NCI-H128 (cell line): ENCODE measurements at regions not wholly inside any gene's neighbourhood (a gene's known extent, or its start where the extent isn't known, plus 50 kb on each side); places are given as distances from the start of the nearest gene placed in this dataset.

Source experiments
- DNase-seq: peaks from one replicate; lab custom pipeline; 2025; ENCODE audit not compliant: unreplicated experiment; lab: John Stamatoyannopoulos, UW

DNA sequence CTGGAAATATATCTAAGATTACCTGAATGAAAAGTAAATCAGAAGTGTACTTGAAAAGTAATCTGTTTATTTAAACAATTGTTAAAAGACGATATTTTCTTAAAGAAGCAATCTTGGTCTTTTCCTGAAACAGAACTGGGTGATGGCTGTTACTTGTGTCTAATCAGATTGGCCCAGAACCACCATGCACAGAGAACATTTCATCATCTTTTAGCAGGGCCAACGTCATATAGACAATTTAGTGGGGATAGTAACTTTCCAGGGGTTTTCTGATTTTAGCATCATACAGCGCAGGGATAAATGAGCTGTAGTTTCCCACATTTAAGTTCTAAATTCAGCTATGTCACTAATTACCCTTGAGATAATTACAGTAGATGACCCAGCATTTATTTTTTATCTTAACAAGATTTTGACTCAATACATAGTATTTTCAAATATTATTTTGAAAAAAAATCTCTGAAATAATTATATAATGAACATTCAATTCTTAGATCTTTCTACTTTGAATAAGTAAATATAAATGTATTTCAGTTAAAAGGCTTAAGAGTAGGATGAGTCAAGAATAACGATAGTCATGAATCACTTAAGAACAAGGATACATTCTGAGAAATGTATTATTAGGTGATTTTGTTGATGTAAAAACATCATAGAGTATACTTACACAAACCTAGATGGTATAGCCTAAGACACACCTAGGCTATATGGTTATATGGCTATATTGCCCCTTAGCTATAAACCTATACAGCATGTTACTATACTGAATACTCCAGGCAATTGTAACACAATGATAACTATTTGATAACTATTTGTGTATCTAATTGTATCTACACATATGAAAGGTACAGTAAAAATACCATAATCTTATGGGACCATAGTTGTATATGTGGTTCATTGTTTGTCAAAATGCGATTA lies 103.8 kb upstream of the MME start:
- DNase-seq = no peak

DNA sequence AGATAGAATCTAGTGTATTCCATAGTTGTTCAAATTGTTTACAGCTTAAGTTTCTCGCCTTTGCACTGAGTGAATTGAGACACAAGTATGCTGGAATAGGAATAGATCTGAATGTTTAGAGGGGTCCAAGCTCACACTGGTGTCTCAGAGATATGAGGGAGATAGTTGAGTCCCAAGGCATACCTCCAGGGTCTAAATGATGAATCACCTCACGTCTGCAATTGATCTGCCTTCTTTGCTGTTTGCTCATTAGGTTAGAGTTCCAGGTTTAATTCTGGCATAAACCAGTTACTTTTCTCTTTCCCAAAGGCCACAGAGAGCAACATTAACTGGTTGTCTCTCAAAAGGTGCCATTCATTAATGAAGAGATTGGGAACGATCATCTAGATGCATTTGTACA lies 106.3 kb upstream of the MME start:
- no peak for DNase-seq

DNA sequence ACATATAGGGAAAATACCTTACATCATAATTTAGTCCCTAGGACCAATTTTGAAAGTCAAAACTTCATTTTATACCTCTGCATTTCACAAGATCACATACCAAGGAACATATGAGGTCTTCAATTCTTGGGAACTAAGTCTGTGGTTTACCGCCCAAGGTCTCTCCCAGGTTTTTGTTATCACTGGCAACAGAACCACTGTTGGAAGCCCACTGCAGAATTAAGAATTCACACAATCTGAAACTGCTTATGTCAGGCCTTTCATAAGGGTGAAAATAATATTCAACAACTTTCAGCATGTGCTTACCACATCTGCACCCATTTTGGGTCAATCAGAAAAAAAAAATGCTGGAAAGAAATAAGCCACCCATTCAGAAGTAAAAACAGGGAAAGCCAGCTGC lies 107.2 kb upstream of the MME start:
- DNase-seq = no peak

DNA sequence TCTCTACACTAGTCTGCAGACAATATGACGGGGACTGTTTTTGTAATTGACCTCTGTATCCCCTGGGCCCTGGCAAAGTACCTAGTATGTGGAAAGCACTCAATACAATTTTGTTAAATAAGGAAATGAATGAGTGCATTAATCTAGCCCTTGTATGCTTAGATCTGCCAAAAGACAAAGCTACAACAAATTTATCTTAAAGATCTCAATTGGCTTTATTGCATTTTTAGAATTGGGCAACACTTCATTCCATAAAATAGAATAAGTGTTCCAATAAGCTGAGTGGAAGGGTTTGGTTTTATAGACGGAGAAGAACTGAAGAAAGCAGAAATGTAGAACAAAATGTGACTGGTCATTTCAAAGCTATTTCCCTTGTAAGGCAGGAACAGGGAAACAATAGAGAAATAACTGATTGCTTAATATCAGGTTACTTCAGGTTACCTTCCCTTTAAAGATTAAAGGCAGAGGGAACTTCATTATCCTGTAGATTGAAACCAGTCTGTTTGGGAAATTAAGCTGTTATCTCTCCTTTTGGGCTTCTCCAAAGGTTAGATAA lies 108.3 kb upstream of the MME start:
- no peak for DNase-seq

DNA sequence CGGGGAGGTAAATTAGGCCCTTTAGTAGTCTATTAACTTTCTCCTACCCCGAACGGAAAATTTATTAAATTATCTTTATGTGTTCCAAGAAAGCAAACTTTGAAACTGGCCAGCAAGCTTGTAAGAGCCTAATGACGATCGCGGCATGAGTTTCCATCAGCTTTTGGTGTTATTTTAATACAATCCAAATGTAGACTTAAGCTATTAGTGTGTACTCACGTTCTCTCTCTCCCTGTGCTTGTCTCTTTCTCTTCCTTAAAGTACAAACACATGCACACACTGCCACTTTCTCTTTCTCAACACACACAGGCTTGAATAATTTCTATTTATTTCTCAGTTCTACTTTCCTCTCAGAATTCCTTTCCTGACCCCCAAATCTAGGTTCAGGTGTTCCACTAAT lies 108.8 kb upstream of the MME start:
- no peak for DNase-seq

DNA sequence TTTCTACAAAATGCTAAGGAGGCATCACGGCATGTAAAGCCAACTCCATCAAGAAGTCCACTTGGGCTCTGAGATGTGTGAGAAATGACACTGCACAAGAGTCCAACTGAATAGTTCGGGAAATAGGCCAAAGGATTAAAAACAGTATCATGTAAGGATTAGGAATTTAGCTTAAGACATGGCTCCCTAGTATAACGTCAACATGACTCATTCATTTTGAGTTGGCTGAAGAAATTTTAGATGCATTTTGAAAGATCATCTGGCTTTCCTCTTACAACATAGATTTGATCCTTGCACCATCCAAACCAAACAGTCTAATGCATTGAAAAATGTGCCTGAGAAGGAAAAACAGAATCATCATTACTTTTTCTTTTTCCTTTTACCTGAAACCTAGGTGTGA lies 109.3 kb upstream of the MME start:
- no peak for DNase-seq

DNA sequence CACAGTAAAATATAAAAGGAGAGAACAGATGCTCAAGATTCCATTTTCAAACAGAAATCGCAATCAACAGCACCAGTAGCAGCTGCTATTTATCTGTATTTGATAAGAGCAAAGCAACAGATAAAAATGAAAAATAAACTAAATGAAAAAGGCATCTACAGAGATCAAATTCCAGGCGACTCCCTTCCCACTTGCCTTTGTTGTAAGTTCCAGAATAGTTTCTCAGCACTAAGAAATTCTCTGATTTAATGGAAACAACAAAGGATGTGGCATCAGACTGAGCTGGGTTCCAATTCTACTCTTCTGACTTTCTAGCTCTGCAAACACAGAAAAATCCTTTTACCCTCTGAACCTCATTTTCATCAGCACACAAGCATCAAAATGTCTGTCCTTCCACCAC lies 110.8 kb upstream of the MME start:
- DNase-seq = no peak

DNA sequence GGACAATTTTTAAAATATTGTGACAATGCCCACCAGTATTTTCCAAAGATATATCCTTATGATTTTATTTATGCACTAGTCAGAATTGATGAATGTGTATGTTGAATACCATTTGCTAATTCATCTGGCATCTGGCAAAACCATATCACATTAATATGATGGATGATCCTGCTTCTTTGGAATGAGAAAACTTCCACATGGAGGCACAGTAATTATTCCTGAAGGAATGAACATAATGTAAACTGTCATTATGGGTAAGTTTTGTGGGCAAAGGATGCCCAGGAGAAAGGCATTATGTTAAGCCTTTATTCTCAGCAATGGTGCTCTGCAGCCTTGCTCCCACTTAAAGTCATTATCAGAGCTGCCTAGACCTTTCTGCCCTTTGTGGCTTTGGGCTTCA lies 113.0 kb upstream of the MME start:
- DNase-seq = no peak

DNA sequence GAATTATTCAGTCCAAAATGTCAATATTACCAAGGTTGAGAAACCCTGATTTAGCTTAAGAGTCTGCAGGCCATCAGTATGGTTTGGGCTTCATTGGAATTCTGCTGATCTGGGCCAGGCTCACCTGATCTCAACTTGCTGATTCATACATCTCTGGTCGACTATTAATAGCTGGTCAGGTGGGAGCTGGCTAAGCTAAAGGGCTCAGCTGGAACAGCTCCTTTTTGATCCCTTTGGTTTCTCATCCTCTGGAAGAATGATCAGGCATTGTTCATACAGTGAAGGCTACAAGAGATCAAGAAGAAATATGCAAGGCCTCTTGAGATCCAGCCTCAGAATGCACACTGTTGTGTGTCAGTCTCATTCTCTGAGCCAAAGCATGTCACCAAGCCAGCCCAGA lies 123.3 kb upstream of the MME start:
- no peak for DNase-seq

DNA sequence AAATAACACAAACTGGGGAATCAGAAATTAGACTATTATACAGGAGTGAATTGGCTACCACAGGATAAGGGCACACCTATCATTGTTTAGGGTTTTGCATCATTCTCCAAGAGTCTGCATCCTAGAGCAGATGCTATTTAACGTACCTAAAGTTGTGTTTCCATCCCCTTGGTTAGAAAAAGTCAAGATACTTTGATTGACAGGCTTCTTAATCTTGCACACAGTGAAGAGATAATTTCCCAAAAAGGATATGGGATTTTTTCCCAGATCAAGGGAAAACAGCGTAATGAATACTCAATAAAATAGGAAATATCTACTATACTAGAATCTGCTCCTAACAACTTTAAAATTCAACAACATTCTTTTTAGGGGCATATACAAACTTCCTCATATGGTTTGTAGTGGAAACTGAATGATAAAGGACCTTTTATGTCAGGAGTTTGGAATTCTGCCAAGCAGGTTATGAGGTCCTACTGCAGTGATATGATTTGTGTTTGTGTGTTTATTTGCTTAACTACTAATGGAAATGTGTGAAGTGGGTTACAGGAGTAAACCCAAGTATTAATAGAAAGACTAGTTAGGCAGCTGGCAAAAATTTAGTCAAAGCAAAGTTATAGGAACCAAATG lies 124.1 kb upstream of the MME start:
- DNase-seq = no peak

DNA sequence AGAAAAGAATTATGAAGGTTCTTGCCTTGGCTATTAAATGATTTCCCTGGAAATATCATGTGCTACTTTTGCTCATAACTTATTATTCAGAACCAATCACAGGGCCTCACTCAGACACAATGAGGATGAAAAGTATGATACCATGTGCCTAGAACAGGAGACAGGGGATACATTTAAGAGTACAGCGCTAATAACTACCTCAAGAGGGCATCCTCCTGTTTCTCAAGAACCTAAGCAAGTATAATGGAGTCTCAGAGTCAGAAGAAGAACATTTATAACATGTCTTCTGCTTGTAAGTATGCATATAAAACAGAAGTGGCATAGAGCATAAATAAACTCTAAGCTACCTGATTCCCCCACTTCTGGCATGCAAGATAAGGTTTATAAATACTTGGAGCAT lies 125.4 kb upstream of the MME start:
- DNase-seq = no peak

DNA sequence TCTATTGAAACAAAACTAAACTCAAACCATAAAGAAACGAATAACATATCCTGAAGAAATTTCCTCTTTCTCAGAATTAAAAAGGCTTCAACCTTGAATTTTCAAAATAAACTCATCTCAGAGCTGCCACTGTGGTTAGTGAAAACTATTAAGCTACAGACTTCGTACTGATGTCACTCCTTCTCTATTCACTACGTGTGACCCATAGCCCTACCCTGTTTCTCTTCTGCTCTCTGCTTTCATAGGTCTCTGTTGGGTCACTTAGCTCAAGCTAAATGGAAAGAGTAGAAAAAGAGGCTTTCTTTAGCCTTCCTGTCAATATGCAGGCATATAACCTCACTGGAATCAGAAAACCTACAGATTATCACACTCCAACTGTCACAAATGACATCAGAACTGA lies 126.6 kb upstream of the MME start:
- no peak for DNase-seq

DNA sequence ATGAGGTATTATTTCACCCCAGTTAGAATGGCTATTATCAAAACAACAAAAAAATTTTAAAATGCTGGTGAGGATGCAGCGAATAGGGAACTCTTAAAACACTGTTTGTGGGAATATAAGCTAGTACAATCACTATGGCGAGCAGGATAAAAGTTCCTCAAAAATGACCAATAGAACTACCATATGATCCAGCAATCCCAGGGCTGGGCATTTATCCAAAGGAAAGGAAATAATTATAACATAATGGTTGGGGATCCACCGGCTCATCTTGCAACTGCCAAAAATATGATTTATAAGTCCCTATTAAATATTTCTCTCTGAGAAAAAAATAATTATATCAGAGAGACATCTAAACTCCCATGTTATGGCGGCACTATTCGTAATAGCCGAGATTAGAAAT lies 127.6 kb upstream of the MME start:
- DNase-seq = no peak

DNA sequence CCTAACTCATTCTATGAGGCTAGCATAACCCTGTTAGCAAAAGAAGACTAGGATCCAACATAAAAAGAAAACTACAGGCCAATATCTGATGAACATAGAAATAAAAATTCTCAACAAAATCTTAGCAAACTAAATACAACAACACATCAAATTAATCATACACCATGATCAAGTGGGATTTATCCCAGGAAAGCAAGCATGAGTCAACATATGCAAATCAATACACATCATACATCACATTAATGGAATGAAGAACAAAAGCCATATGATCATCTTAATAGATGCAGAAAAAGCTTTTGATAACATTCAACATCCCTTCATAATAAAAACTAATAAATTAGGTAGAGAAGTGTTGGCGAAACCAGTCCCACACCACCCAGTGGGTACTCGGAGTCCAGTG lies 136.1 kb upstream of the MME start:
- DNase-seq = no peak

DNA sequence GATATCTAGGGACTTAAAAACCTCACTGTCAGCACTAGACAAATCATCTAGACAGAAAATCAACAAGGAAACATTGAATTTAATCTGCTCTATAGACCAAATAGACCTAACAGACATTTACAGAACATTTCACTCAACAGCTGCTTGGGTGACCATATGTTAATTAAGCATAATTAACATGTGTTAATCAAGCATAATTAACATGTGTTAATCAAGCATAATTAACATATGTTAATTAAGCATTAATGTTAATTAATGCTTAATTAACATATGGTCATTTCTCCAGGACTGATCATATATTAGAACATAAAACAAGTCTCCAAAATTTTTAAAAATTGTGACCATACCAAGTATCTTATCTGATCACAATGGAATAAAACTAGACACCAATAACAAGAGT lies 137.3 kb upstream of the MME start:
- no peak for DNase-seq

DNA sequence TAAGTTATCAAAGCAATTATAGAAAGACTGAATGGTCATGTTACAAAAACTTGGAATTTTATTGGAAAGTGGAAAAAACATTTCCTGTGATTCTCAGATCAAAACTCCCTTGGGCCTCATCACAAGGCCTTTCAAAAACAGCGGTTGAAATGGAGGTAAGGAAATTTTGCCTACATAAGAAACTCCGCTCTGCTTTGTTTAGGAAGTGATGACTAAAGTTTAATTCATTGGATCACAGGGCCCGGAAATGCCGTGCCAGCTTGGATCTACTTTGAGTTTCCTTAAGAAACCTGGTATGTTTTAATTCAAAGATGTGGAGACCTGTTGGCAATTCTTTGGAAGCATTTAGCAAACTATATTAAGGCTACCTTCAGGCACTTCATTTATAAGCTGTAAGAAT lies 143.9 kb upstream of the MME start:
- DNase-seq = no peak

DNA sequence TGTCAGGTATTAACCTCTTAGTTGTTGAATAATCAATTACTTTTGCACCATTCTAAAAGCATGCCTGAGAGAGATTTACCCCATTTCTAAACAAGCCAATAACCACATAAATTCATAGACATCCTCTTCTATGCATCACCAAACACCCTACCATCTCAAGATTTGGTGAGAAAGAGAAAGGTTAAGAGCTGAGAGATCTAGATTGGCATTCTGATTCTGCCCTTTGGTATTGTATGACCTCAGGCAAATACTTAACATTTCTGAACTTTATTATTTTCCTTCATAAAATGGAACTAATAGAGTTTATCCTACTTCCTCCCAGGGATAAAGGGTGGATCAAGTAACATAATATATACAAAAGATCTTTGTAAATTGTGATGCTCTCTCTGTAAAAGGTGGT lies 146.5 kb upstream of the MME start:
- DNase-seq = no peak

DNA sequence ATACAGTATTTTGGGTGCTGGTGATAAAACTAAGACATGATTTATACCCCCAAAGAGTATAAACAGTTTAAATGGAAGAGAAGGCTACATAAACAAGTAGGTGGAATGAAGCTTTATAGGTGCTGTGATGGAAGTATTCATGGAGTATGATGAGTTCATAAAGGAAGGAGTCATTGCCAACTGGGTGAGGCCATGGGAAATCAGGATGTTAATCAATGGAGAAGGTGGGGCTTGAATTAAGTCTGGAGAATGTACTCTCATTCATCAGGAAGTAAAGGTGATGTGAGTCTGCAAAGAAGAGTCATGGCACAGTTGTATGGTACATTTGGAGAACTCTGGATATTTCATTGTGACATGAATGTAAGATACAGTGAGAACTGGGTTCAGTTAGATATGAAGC lies 147.5 kb upstream of the MME start:
- DNase-seq = no peak

DNA sequence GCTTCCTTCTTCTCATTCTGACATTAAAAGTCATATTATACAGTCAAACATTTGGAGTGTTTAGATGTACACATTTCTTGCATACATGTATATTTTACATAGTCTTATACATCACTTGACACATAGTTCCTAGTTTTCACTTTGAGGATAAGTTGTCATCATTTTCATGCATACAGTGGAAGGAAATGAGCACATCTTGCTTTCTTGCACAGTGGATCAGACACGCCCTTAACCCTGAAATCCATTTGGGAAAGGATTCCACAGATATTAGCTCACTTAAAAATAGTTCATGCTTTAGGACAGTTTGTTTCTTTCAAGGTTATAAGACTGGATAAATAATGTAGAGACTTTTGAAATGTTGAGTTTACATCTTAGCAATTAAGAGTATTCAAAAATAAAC lies 148.6 kb upstream of the MME start:
- DNase-seq = no peak

DNA sequence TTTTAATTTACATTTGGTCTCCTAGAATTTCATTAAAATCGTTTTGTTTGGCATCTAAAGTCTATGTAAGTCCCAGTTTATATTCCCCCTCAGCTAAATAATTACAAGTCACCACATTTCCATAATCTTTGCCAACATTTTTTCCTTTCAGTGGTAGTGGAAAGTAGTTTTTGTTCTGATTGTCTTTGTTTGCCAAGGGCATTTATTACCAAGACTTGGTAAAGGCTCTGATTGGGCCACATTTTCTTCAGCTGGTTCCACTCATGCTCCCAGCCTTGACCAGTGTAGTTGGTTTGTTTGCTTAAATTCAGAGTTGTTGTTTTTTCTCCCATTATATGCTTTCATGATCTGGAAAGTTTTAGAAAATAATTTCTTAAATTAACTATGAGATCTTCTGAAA lies 153.4 kb upstream of the MME start:
- no peak for DNase-seq

DNA sequence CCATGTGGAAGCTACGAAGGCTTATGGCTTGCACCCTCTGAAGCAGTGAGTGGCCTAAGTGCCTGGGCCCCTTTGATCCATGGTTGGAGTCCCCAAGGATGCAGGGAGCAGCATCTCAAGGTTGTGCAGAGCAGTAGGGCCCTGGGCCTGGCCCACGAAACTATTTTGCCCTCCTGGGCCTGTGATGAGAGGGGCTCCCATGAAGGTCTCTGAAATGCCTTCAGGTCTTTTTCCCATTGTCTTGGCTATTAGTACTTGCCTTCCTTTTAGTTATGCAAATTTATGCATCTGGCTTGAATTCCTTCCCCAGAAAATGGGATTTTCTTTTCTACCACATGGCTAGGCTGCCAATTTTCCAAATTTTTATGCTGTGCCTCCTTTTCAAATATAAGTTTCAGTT lies 158.8 kb upstream of the MME start:
- no peak for DNase-seq

DNA sequence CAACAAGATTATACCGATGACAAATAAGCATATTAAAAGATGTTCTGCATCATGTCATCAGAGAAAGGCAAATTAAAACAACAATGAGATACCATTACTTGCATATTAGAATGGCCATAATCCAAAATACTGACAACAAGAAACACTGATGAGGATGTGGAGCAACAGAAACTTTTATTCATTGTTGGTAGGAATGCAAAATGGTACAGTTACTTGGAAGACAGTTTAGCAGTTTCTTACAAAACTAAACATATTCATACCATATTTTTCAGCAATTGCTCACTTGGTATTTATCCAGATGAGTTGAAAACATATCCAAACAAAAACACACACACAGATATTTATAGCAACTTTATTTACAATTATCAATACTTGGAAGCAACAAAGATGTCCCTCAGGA lies 160.9 kb upstream of the MME start:
- no peak for DNase-seq

DNA sequence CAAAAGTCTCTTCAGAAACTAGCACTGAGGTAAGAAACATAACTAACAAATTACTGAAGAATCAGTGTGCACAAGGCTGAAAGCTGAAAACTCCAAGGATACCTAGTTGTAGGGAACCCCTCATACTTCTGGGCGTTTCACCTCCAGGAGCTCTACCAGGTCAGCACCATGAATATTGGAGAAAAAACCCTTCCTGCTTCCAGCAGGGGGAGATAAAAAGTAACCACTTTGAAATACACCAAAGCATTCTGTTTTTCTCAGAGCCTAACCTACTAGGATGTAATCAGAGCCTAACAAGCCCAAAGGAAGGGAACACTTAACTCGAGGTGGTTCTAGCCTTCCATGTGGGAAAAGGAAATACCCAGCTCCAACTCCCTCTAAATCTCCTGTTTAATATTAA lies 175.8 kb upstream of the MME start:
- DNase-seq = no peak
